ENCODE measurements at regions not wholly inside any gene's neighbourhood (a gene's known extent, or its start where the extent isn't known, plus 50 kb on each side); places are given as distances from the start of the nearest gene placed in this dataset.
"Not testable (repeated sequence)": the region's sequence is repeated elsewhere in the genome, so short reads cannot be mapped to it uniquely, and the experiment has no call there.

- in situ Hi-C loops (cut with MboI; ENCODE audit: low pct_unique_long_range_greater_than_20kb in 2 of 9, low sequenced_read_pairs in 9 of 9, unreplicated experiment in 9 of 9) = loop anchor here in 5 of 9 experiments (25.0 kb wide), 4 partner anchors 203 to 728 kb away; no protein-coding TSS in a partner anchor
- Histone ChIP-seq H3K27ac (no peak overlapping the region), H3K4me3 (no peak overlapping the region), H3K4me1 (replicated peaks in 1 of 2) (no peaks in the 10 kb centered on the region)
- 0 to 88% (median 42%) methylated on average over 1 to 2 of the region's 2 CpGs; no CpG with 5 or more reads in 3 of the 10 experiments for WGBS, 10 experiments
- peak in 3 of 8 experiments; percentile 47 to 82 (median 74) for ATAC-seq (replicated peaks in 6 of 8)
Measured at GRCh38 chr1:66464802-66465201, 69.2 kb upstream of the SGIP1 start.

- not testable (repeated sequence) for ATAC-seq (replicated peaks in 6 of 8); H3K27ac ChIP-seq; H3K4me3 ChIP-seq; H3K4me1 ChIP-seq (replicated peaks in 1 of 2)
- 0 to 86% (median 53%) methylated on average over 1 to 2 of the region's 2 CpGs; no CpG with 5 or more reads in 1 of the 10 experiments for WGBS, 10 experiments
- in situ Hi-C loops (cut with MboI; ENCODE audit: low pct_unique_long_range_greater_than_20kb in 2 of 9, low sequenced_read_pairs in 9 of 9, unreplicated experiment in 9 of 9) = loop anchor here in 5 of 9 experiments (25.0 kb wide), 4 partner anchors 204 to 729 kb away; no protein-coding TSS in a partner anchor
Measured at GRCh38 chr1:66466695-66467094, 67.3 kb upstream of the SGIP1 start.

- Histone ChIP-seq H3K4me1 (replicated peaks in 1 of 2) (no peaks in the 10 kb centered on the region), H3K4me3 (no peak overlapping the region), H3K27ac (no peak overlapping the region)
- no peak for ATAC-seq (replicated peaks in 6 of 8)
- in situ Hi-C loops (cut with MboI; ENCODE audit: low pct_unique_long_range_greater_than_20kb in 2 of 9, low sequenced_read_pairs in 9 of 9, unreplicated experiment in 9 of 9) = loop anchor here in 5 of 9 experiments (25.0 kb wide), 4 partner anchors 206 to 731 kb away; no protein-coding TSS in a partner anchor
- WGBS, 10 experiments = 17 to 91% (median 88%) methylated on average over 2 of the region's 2 CpGs; no CpG with 5 or more reads in 2 of the 10 experiments
Measured at GRCh38 chr1:66468722-66469121, 65.2 kb upstream of the SGIP1 start.

GRCh38 chr1:66475940-66476339, 58.0 kb upstream of the SGIP1 start:
- H3K4me3 ChIP-seq = no peak overlapping the region
- in situ Hi-C loops (cut with MboI; ENCODE audit: low pct_unique_long_range_greater_than_20kb in 2 of 9, low sequenced_read_pairs in 9 of 9, unreplicated experiment in 9 of 9) = no loop called here
- ATAC-seq (replicated peaks in 6 of 8) = no peak
- H3K27ac ChIP-seq = no peak overlapping the region
- WGBS, 10 experiments = 33 to 86% (median 60%) methylated on average over 1 to 2 of the region's 2 CpGs; no CpG with 5 or more reads in 1 of the 10 experiments
- H3K4me1 ChIP-seq (replicated peaks in 1 of 2) = no peaks in the 10 kb centered on the region

DNA sequence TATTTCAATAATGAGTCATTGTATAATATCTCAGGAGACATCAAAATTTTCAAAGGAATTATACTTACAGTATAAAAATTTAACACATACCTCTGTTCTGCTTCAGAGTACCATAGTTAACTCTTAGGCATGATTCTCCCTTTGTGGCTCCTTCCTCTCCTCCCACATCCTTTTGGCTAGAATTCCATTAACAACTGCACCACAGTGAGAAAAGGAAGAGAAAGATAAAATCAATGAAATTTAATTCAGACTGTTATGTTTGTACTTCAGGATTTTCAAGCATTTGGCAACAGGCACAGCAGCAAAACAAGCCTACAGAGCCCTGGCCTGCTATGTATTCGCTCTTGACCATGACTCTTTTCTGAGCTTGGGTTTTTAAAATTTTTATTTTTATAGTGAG, 57.2 kb upstream of the SGIP1 start:
- WGBS, 10 experiments = 89 to 100% (median 100%) methylated on average over 1 of the region's 1 CpG; no CpG with 5 or more reads in 3 of the 10 experiments
- Histone ChIP-seq H3K4me1 (replicated peaks in 1 of 2) (no peaks in the 10 kb centered on the region), H3K27ac (no peak overlapping the region), H3K4me3 (no peak overlapping the region)
- no peak for ATAC-seq (replicated peaks in 6 of 8)
- in situ Hi-C loops (cut with MboI; ENCODE audit: low pct_unique_long_range_greater_than_20kb in 2 of 9, low sequenced_read_pairs in 9 of 9, unreplicated experiment in 9 of 9) = no loop called here

DNA sequence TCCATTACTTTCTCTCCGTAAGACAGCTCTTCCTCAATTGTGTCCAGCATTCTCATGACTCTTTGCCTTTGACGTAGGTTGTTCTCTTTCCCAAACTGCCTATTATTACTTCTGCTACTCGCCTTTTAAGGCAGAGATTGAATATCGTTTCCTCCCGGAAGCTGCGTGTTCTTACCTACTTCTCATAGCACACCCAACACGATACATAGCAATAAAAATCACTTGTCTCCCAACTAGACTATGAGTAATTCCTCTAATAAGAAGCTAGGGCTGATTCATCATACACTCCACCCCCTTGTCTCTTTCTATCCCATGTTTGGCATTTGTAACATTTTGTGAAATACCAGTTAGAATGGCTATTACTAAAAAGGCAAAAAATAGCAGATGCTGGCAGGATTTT, 55.8 kb upstream of the SGIP1 start:
- Histone ChIP-seq H3K4me1 (replicated peaks in 1 of 2) (no peaks in the 10 kb centered on the region), H3K4me3 (no peak overlapping the region), H3K27ac (no peak overlapping the region)
- peak in 2 of 8 experiments; percentile 84 to 90 for ATAC-seq (replicated peaks in 6 of 8)
- in situ Hi-C loops (cut with MboI; ENCODE audit: low pct_unique_long_range_greater_than_20kb in 2 of 9, low sequenced_read_pairs in 9 of 9, unreplicated experiment in 9 of 9) = no loop called here
- 43 to 94% (median 80%) methylated on average over 2 to 7 of the region's 7 CpGs for WGBS, 10 experiments

- no peak for ATAC-seq (replicated peaks in 6 of 8)
- Histone ChIP-seq H3K27ac (no peak overlapping the region), H3K4me1 (replicated peaks in 1 of 2) (no peaks in the 10 kb centered on the region), H3K4me3 (no peak overlapping the region)
- WGBS, 10 experiments = 75 to 97% (median 91%) methylated on average over 2 to 3 of the region's 3 CpGs; no CpG with 5 or more reads in 2 of the 10 experiments
- in situ Hi-C loops (cut with MboI; ENCODE audit: low pct_unique_long_range_greater_than_20kb in 2 of 9, low sequenced_read_pairs in 9 of 9, unreplicated experiment in 9 of 9) = no loop called here
Measured at GRCh38 chr1:66480162-66480561, 53.8 kb upstream of the SGIP1 start.

- no CpG with 5 or more reads among the region's 15 CpGs for WGBS, 10 experiments
- H3K4me1 ChIP-seq (replicated peaks in 1 of 2); ATAC-seq (replicated peaks in 6 of 8); H3K27ac ChIP-seq; in situ Hi-C loops (cut with MboI; ENCODE audit: low pct_unique_long_range_greater_than_20kb in 2 of 9, low sequenced_read_pairs in 9 of 9, unreplicated experiment in 9 of 9); H3K4me3 ChIP-seq: not testable (repeated sequence)
Measured at GRCh38 chr1:66481215-66481614, 52.7 kb upstream of the SGIP1 start.

All from motor neuron (in vitro differentiated cells).